ENCODE measurements at regions not wholly inside any gene's neighbourhood (a gene's known extent, or its start where the extent isn't known, plus 50 kb on each side); places are given as distances from the start of the nearest gene placed in this dataset.
"Not testable (repeated sequence)": the region's sequence is repeated elsewhere in the genome, so short reads cannot be mapped to it uniquely, and the experiment has no call there.

DNA sequence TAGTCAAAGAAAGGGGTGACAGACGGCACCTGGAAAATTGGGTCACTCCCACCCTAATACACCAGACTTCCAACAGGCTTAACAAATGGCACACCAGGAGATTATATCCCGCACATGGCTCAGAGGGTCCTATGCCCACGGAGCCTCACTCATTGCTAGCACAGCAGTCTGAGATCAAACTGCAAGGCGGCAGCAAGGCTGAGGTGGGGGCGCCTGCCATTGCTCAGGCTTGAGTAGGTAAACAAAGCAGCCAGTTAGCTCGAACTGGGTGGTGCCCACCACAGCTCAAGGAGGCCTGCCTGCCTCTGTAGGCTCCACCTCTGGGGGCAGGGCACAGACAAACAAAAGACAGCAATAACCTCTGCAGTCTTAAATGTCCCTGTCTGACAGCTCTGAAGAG, 482.5 kb downstream of the SUCLG1 start:
- not testable (repeated sequence) for H3K36me3 Mint-ChIP-seq; H3K27ac Mint-ChIP-seq; H3K4me3 Mint-ChIP-seq; DNase-seq; H3K4me1 Mint-ChIP-seq; H3K27me3 Mint-ChIP-seq (ENCODE audit: low read depth in 3 of 3)
- peaks cover 3 to 14% (median 8%) of the 10 kb centered on the region in 6 donors for H3K9me3 Mint-ChIP-seq

DNA sequence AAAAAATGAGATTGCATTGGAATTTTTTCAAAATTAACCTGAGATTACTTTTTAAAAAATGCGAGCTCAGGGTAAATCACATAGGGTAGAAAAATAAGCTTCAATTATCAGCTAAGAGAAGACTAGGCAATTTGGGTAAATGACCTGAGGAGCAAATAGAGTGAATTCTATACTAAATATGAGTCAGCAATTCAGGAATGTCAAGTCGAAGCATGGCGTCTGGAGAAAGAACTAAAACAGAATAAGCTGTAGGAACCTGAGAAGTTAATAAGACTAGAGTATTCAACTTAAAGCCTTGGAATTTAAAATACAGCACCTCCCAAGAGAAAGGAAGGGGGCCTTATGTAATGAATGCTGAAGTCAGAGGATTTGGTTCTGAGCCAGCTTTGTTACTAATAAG, 487.0 kb downstream of the SUCLG1 start:
- Mint-ChIP-seq H3K9me3 (peaks cover 2 to 11% (median 5%) of the 10 kb centered on the region in 6 donors), H3K4me3 (no peak overlapping the region), H3K4me1 (no peaks in the 10 kb centered on the region), H3K27ac (no peak overlapping the region), H3K27me3 (ENCODE audit: low read depth in 3 of 3) (peaks cover 0 to 3% (median 0%) of the 10 kb centered on the region in 3 donors), H3K36me3 (peaks cover 0 to 4% (median 0%) of the 10 kb centered on the region in 3 donors)
- no peak for DNase-seq

DNA sequence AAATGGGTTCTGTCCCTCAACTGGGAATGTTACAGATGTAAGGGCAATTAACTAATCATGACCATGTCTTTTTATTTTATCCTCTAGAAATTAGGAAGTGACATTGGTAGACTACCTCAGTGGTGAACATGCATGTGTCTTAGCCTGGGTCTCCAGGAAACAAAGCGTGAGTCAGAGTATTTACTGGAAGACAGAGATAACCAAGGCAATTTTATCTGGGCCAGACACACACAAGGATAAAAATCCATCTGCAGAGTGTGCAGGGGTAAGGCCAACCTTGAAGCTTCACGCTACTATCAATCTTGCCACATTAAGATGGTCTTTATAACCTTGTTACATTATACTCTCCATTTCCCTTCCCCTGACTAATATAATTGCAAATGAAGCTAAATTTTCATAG, 487.5 kb downstream of the SUCLG1 start:
- peaks cover 0 to 4% (median 0%) of the 10 kb centered on the region in 3 donors for H3K36me3 Mint-ChIP-seq
- H3K4me3 Mint-ChIP-seq = no peak overlapping the region
- H3K9me3 Mint-ChIP-seq = peaks cover 2 to 11% (median 6%) of the 10 kb centered on the region in 6 donors
- peaks cover 0 to 3% (median 1%) of the 10 kb centered on the region in 3 donors for H3K27me3 Mint-ChIP-seq (ENCODE audit: low read depth in 3 of 3)
- DNase-seq = no peak
- H3K27ac Mint-ChIP-seq = no peak overlapping the region
- H3K4me1 Mint-ChIP-seq = no peaks in the 10 kb centered on the region

DNA sequence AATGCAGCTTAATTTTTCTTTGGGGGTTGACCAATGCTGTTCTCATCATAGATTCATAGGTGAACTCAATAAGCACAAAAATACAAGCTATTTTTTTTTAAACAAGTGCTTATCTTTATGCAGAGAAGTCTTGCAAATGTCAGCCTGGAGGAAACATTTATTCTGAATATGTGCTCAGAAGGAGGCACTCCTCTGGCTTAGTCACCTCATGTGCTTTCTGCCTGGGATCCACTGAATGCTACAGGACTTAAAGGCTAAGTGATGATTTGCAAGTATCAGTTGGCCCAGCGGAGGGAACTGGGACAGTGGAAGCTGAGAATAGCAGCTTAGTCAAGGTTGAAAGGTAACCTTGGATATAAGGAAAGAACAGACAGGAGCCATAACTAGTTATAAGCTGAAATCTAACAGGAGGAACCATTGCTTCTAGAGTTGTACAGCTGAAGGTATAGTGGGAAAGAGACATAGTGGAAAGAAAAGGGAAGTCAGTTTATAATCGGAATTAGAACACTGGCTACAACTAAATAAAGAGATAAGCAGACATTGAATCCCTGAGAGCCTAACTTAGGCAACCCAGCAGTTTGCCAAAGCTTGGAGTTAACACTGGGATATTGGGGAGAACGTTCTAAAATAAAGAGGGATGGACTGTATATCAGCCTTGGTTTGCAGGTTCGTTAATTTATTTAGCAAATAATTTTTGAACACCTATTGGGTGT, 488.7 kb downstream of the SUCLG1 start:
- no peak for DNase-seq
- no peak overlapping the region for H3K4me3 Mint-ChIP-seq
- H3K9me3 Mint-ChIP-seq = peaks cover 0 to 7% (median 3%) of the 10 kb centered on the region in 6 donors
- peaks cover 0 to 3% (median 3%) of the 10 kb centered on the region in 3 donors for H3K27me3 Mint-ChIP-seq (ENCODE audit: low read depth in 3 of 3)
- H3K27ac Mint-ChIP-seq = no peak overlapping the region
- H3K36me3 Mint-ChIP-seq = no peaks in the 10 kb centered on the region
- H3K4me1 Mint-ChIP-seq = no peaks in the 10 kb centered on the region

DNA sequence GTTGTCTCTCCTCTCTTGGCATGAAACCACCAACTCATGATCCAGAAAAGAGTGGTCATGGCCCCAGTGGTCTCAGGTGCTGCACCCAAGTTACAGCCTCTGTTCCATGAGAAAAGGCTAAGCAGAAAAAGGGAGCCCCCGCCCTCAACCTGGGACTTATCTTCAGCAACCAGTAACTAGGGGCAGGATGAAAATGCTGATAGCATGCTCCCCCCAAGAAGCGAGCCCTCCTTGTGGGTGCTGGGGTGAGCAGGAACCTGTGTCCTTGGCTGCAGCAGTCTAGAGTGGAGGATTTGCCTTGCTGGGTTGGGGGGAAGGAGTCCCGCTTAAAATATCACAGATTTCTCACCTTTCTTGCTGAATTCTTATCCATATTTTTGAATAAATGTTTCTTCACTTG, 490.0 kb downstream of the SUCLG1 start:
- H3K27me3 Mint-ChIP-seq (ENCODE audit: low read depth in 3 of 3) = peaks cover 0 to 3% (median 3%) of the 10 kb centered on the region in 3 donors
- no peaks in the 10 kb centered on the region for H3K4me1 Mint-ChIP-seq
- DNase-seq = no peak
- H3K36me3 Mint-ChIP-seq = no peaks in the 10 kb centered on the region
- H3K9me3 Mint-ChIP-seq = peaks cover 0 to 10% (median 1%) of the 10 kb centered on the region in 6 donors
- H3K27ac Mint-ChIP-seq = no peak overlapping the region
- no peak overlapping the region for H3K4me3 Mint-ChIP-seq

DNA sequence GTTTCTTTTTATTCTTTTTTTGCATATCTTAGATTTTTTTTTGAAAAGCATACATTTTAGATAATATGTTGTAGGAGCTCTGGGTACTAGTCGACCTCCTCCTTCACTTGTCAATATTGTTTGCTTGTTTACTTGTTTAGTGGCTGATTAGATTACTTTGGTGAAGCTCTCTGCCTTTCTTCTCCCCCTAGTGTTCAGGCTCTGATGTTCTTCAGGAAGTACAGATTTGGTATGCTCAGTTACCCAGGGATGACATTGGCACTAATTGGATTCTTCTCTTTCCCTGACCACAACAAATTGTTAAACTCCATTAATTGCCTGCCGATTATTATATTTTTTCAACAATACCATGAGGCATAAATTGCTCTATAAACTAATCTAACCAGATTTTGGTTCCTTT, 491.2 kb downstream of the SUCLG1 start:
- Mint-ChIP-seq H3K4me3 (no peak overlapping the region), H3K9me3 (peaks cover 0 to 10% (median 1%) of the 10 kb centered on the region in 6 donors), H3K27me3 (ENCODE audit: low read depth in 3 of 3) (peaks cover 0 to 3% (median 3%) of the 10 kb centered on the region in 3 donors), H3K4me1 (no peaks in the 10 kb centered on the region), H3K36me3 (no peaks in the 10 kb centered on the region), H3K27ac (no peak overlapping the region)
- DNase-seq = no peak

DNA sequence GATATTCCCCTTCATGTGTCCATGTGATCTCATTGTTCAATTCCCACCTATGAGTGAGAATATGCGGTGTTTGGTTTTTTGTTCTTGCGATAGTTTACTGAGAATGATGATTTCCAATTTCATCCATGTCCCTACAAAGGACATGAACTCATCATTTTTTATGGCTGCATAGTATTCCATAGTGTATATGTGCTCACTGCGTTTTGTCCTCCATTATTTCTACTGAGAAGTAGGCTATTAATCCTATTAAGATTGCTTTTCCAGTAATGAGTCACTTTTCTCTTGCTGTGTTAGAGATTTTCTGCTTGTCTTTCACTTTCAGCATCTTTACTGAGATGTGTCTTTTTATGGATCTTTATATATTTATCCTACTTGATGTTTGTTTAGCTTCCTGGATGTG, 492.1 kb downstream of the SUCLG1 start:
- not testable (repeated sequence) for H3K9me3 Mint-ChIP-seq; DNase-seq; H3K4me3 Mint-ChIP-seq; H3K36me3 Mint-ChIP-seq; H3K27ac Mint-ChIP-seq; H3K4me1 Mint-ChIP-seq; H3K27me3 Mint-ChIP-seq (ENCODE audit: low read depth in 3 of 3)

DNA sequence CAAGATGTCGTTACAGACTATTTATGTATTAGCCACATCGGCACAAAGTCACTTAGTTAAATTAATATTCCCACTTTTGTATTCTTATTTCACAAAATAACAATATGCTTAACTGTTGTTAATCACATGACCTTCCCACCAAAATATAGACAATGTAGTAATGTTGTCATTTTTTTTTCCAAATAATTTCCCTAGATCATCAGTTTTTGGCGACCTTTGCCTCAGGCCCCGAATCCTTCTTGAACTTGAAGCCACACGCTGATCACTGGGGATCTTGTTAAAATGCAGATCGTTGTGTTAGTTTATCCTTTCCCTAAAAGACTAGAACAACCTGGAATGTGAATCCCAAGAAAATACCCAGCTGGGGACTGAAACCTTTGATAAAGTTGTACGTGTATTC, 497.6 kb downstream of the SUCLG1 start:
- Mint-ChIP-seq H3K36me3 (no peaks in the 10 kb centered on the region), H3K27ac (no peak overlapping the region), H3K4me1 (no peaks in the 10 kb centered on the region), H3K9me3 (peaks cover 0 to 4% (median 0%) of the 10 kb centered on the region in 6 donors), H3K27me3 (ENCODE audit: low read depth in 3 of 3) (peaks cover 0 to 2% (median 2%) of the 10 kb centered on the region in 3 donors), H3K4me3 (no peak overlapping the region)
- no peak for DNase-seq

DNA sequence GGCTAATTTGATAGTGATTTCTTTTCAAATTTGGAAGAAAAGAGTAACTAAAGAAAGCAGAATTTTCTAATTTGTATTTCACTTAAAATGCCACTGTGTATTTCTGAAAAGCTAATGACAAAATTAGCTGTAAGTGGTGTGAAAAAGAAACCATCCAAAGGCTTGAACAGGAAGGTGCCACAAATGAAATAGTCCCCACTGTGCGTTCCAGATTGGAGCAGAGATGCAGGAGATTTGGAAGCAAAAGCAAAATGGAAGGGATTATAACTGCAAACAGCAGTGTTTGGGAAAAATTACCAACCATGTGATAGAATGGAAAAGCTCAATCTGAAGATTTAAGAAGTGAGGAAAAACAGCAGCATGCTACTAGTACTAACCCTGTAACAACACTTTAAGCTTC, 498.7 kb downstream of the SUCLG1 start:
- Mint-ChIP-seq H3K4me1 (no peaks in the 10 kb centered on the region), H3K36me3 (no peaks in the 10 kb centered on the region), H3K27me3 (ENCODE audit: low read depth in 3 of 3) (peaks cover 0 to 2% (median 0%) of the 10 kb centered on the region in 3 donors), H3K27ac (no peak overlapping the region), H3K4me3 (no peak overlapping the region), H3K9me3 (peaks cover 0 to 4% (median 0%) of the 10 kb centered on the region in 6 donors)
- no peak for DNase-seq

DNA sequence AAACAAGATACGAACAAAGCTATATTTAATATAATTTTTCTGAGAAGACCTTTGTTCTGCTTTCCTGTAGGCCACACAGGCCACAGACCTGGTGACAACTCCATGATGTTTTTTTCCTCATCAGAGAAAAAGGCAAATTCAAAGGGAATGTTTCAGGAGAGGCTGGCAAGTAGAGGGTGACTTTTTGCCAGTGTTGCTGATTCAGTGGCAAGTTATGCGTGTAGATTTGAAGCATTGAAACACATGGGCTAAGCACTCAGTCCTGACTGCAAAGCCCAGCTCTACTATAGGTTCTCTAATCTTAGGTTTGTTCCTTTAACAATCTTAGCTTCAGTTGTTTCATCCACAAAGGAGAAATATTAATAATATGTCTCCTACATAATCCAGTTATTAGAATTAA, 499.8 kb downstream of the SUCLG1 start:
- Mint-ChIP-seq H3K27me3 (ENCODE audit: low read depth in 3 of 3) (peaks cover 0 to 2% (median 0%) of the 10 kb centered on the region in 3 donors), H3K36me3 (no peaks in the 10 kb centered on the region), H3K4me1 (no peaks in the 10 kb centered on the region), H3K9me3 (peaks cover 0 to 4% (median 0%) of the 10 kb centered on the region in 6 donors), H3K4me3 (no peak overlapping the region), H3K27ac (no peak overlapping the region)
- DNase-seq = no peak

DNA sequence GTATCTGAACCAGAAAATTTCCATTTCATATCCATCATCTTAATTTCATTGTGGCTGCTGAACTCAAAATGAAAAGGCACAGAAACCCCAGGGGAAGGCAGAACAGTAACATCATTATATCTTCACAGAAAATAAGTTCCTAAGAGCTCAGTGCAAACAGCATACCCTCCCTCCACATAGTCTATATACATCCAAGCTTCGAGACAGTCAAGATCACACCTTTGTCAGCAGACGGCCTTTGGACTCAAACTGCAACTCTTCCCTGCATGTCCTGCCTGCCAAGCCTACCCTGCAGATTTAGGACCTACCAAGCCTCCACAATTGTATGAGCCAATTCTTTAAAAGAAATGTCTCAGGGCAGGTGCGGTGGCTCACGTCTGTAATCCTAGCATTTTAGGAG, 502.1 kb downstream of the SUCLG1 start:
- Mint-ChIP-seq H3K36me3 (no peaks in the 10 kb centered on the region), H3K9me3 (peaks cover 0 to 4% (median 0%) of the 10 kb centered on the region in 6 donors), H3K27ac (no peak overlapping the region), H3K4me1 (no peaks in the 10 kb centered on the region), H3K27me3 (ENCODE audit: low read depth in 3 of 3) (peaks cover 0 to 2% (median 0%) of the 10 kb centered on the region in 3 donors), H3K4me3 (no peak overlapping the region)
- DNase-seq = no peak

DNA sequence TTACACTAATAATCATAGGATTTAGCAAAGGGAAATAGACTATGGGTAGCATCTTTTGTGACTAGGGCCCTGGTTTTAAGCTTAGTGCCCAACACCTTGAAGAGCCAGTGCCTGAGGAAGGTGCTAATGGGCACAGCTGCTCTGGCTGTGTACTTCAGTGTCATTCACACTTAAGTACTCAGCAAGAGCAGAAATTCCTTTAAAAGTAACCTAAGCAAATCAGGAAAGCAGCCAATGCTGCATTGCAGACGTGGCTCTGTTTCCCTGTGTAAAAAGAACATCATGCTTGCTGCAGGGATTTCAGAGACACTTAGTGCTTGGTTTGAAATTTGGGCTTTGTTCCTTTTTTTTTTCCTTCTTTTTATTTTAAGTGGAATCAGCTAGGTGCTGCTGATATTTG, 505.4 kb downstream of the SUCLG1 start:
- DNase-seq = no peak
- Mint-ChIP-seq H3K36me3 (no peaks in the 10 kb centered on the region), H3K4me3 (no peak overlapping the region), H3K27ac (no peak overlapping the region), H3K4me1 (no peaks in the 10 kb centered on the region), H3K27me3 (ENCODE audit: low read depth in 3 of 3) (peaks cover 0 to 2% (median 0%) of the 10 kb centered on the region in 3 donors), H3K9me3 (peaks cover 0 to 4% (median 0%) of the 10 kb centered on the region in 6 donors)

DNA sequence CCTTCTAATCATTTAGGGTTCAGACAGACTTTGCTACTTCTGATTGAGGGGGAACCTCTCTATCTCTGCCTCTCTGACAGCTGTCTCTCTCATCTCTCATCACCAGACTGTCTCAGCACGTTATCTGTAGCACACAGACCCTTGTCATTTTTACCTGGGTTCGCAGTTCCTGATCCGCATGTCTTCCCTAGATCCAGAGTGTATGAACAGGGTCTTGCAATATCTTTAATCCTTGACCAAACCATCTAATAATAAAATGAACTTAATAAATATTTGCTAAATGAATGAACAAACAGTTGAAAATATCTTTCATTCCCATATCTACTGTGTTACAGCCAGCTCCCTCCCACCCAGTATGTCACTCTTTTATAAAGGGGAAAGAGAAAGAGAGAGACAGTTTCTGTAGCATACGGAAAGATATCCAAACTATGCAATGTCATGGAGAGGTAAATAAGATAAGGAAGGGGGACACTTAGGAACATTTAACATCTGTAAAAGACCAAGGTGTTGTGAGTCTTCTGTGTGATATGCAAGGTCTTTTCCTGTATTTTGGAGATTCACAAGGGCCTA, 507.6 kb downstream of the SUCLG1 start:
- Mint-ChIP-seq H3K27me3 (ENCODE audit: low read depth in 3 of 3) (peaks cover 0 to 2% (median 0%) of the 10 kb centered on the region in 3 donors), H3K4me3 (no peak overlapping the region), H3K4me1 (no peaks in the 10 kb centered on the region), H3K9me3 (peaks cover 0 to 4% (median 0%) of the 10 kb centered on the region in 6 donors), H3K36me3 (no peaks in the 10 kb centered on the region), H3K27ac (no peak overlapping the region)
- DNase-seq = no peak

DNA sequence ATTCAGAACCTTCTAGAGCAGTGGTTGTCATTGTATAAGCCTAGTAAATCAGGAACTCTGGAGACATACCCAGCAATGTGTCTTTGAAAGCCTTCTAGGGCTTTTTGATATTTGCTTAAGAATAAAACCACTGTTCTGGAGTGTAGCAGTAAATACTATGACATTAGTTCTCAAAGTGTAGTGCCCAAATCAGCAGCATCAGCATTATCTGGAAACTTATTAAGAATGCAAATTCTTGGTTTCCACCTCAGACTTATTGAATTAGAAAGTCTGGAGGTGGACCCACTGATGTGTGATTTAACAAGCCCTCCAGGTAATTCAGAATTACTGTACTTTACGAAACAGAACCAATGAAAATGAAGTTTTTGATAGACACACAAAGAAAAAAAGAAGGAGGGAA, 509.7 kb downstream of the SUCLG1 start:
- H3K27ac Mint-ChIP-seq = no peak overlapping the region
- no peaks in the 10 kb centered on the region for H3K4me1 Mint-ChIP-seq
- H3K36me3 Mint-ChIP-seq = no peaks in the 10 kb centered on the region
- H3K27me3 Mint-ChIP-seq (ENCODE audit: low read depth in 3 of 3) = peaks cover 0 to 2% (median 0%) of the 10 kb centered on the region in 3 donors
- H3K4me3 Mint-ChIP-seq = no peak overlapping the region
- no peak for DNase-seq
- H3K9me3 Mint-ChIP-seq = peaks cover 0 to 4% (median 0%) of the 10 kb centered on the region in 6 donors
